HepG2 (cell line): ENCODE measurements at regions not wholly inside any gene's neighbourhood (a gene's known extent, or its start where the extent isn't known, plus 50 kb on each side); places are given as distances from the start of the nearest gene placed in this dataset.

Experiments
- ARHGAP35 ChIP-seq: sonication (generic); formaldehyde crosslinking; IDR thresholded peaks from 2 replicates; pipeline ENCODE4 v1.9.0; 2022; ENCODE audit warnings: mild to moderate bottlenecking, inconsistent platforms, moderate library complexity, missing genetic modification reagents, borderline replicate concordance
- POLR2A ChIP-seq, 2 experiments: IDR thresholded peaks; 2 replicates each; pipeline ENCODE4 v1.6.1; 2011; ENCODE audit warnings: low read depth in 2 of 2, low read length in 2 of 2, mild to moderate bottlenecking in 1 of 2, moderate library complexity in 1 of 2; ENCODE audit not compliant: insufficient read depth in 1 of 2
- RXRA ChIP-seq: sonication (generic); formaldehyde crosslinking; IDR thresholded peaks from 2 replicates; pipeline ENCODE4 v1.5.1; 2020; ENCODE audit warnings: missing genetic modification reagents
- SALL1 ChIP-seq: sonication (generic); formaldehyde crosslinking; IDR thresholded peaks from 2 replicates; pipeline ENCODE4 v1.8.0; 2022; ENCODE audit warnings: mild to moderate bottlenecking, missing genetic modification reagents
- U2AF2 ChIP-seq: fragments of 200-400 bp; formaldehyde crosslinking; IDR thresholded peaks from 2 replicates; pipeline ENCODE4 v1.6.1; 2017; ENCODE audit warnings: low read depth, mild to moderate bottlenecking, low read length
- ZBTB7A ChIP-seq: sonication (generic); formaldehyde crosslinking; IDR thresholded peaks from 2 replicates; pipeline ENCODE4 v1.8.0; 2022; ENCODE audit warnings: mild to moderate bottlenecking, missing genetic modification reagents
- ZNF136 ChIP-seq: sonication (generic); formaldehyde crosslinking; IDR thresholded peaks from 2 replicates; pipeline ENCODE4 v1.8.1; 2022; ENCODE audit warnings: low read depth, mild to moderate bottlenecking, moderate library complexity, missing genetic modification reagents
- ZNF205 ChIP-seq: IDR thresholded peaks from 2 replicates; pipeline ENCODE4 v1.6.1; 2018; ENCODE audit warnings: missing biosample characterization, missing genetic modification reagents
- ZNF619 ChIP-seq: sonication (generic); formaldehyde crosslinking; IDR thresholded peaks from 2 replicates; pipeline ENCODE4 v1.4.0; 2020; ENCODE audit warnings: mild to moderate bottlenecking, missing genetic modification reagents
- ZNF720 ChIP-seq: sonication (generic); formaldehyde crosslinking; IDR thresholded peaks from 2 replicates; pipeline ENCODE4 v1.4.0; 2020; ENCODE audit warnings: missing genetic modification reagents
- ZNF83 ChIP-seq: sonication (generic); formaldehyde crosslinking; IDR thresholded peaks from 2 replicates; pipeline ENCODE4 v1.4.0; 2020; ENCODE audit warnings: missing genetic modification reagents, mild to moderate bottlenecking, borderline replicate concordance
- TF ChIP-seq, protein P1 (sequence below): sonication (generic); formaldehyde crosslinking; IDR thresholded peaks from 2 replicates; pipeline ENCODE4 v1.4.0; 2020; ENCODE audit warnings: missing genetic modification reagents
- TF ChIP-seq, protein P2 (sequence below): sonication (generic); formaldehyde crosslinking; IDR thresholded peaks from 2 replicates; pipeline ENCODE4 v1.4.0; 2020; ENCODE audit warnings: missing genetic modification reagents
- TF ChIP-seq, protein P3 (sequence below): sonication (generic); formaldehyde crosslinking; IDR thresholded peaks from 2 replicates; pipeline ENCODE4 v1.5.1; 2020; ENCODE audit warnings: missing genetic modification reagents, mild to moderate bottlenecking, borderline replicate concordance
- TF ChIP-seq, protein P4 (sequence below): sonication (generic); formaldehyde crosslinking; IDR thresholded peaks from 2 replicates; pipeline ENCODE4 v1.5.0; 2020; ENCODE audit warnings: missing genetic modification reagents
- TF ChIP-seq, protein P5 (sequence below): sonication (generic); formaldehyde crosslinking; IDR thresholded peaks from 2 replicates; pipeline ENCODE4 v1.8.0; 2022; ENCODE audit warnings: missing genetic modification reagents, mild to moderate bottlenecking, inconsistent platforms, borderline replicate concordance
- TF ChIP-seq, protein P6 (sequence below): sonication (generic); formaldehyde crosslinking; IDR thresholded peaks from 2 replicates; pipeline ENCODE4 v1.4.0; 2020; ENCODE audit warnings: missing genetic modification reagents, borderline replicate concordance

DNA sequence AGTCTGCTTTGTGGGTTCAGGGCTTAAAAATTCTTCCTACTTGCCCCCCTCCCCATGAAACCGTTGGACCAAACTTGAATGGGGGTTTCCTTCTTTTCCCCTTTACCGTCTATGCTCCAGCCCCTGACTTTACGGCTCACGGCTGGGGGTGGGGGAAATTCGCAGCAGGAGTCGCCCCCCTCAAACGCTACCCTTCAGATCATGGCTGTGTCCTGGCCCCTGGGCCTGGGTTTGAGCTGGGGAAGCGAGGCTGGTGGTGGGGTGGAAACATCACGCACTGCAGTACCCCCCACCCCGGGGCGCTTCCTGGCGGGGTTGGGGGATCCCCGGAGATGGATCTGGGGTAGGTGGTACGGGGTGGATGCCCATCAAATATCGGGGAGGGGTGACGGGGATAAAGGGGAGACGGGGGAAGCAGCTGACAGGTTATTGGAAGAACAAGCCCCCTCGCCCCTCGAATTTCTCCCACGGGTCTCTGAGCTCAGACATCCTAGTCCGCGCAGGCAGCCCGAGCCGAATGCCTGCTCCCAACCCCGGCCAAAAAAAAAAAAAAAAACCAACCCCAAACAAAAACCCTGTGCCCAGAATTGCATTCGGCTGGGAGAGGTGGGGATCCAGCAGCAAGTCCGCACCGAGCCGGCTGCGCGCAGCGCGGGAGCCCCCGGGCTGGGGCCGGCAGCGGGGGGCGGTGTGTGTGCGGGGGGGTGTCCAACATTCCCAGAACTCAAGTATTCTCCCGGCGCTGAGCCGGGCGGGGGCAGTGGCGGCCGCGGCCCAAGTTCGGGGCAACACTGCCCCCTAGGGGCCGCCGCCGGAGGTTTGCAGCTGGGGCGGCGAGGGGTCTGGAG is 59.0 kb upstream of the ACOT11 start (continued):
- TF ChIP-seq, protein P1, sequence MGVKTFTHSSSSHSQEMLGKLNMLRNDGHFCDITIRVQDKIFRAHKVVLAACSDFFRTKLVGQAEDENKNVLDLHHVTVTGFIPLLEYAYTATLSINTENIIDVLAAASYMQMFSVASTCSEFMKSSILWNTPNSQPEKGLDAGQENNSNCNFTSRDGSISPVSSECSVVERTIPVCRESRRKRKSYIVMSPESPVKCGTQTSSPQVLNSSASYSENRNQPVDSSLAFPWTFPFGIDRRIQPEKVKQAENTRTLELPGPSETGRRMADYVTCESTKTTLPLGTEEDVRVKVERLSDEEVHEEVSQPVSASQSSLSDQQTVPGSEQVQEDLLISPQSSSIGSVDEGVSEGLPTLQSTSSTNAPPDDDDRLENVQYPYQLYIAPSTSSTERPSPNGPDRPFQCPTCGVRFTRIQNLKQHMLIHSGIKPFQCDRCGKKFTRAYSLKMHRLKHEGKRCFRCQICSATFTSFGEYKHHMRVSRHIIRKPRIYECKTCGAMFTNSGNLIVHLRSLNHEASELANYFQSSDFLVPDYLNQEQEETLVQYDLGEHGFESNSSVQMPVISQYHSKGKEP (CRISPR knock-in tag): no peak
- no peak for TF ChIP-seq U2AF2
- TF ChIP-seq ZNF720 (CRISPR knock-in tag): no peak
- TF ChIP-seq, protein P2, sequence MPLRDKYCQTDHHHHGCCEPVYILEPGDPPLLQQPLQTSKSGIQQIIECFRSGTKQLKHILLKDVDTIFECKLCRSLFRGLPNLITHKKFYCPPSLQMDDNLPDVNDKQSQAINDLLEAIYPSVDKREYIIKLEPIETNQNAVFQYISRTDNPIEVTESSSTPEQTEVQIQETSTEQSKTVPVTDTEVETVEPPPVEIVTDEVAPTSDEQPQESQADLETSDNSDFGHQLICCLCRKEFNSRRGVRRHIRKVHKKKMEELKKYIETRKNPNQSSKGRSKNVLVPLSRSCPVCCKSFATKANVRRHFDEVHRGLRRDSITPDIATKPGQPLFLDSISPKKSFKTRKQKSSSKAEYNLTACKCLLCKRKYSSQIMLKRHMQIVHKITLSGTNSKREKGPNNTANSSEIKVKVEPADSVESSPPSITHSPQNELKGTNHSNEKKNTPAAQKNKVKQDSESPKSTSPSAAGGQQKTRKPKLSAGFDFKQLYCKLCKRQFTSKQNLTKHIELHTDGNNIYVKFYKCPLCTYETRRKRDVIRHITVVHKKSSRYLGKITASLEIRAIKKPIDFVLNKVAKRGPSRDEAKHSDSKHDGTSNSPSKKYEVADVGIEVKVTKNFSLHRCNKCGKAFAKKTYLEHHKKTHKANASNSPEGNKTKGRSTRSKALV (CRISPR knock-in tag): 0 out of 2 replicates have a peak, but pooled peaks have one; percentile 35
- TF ChIP-seq ARHGAP35 (CRISPR knock-in tag): no peak
- peak; percentile 50; the same call in 1 of the 2 replicates for TF ChIP-seq SALL1 (CRISPR knock-in tag)
- TF ChIP-seq, protein P3, sequence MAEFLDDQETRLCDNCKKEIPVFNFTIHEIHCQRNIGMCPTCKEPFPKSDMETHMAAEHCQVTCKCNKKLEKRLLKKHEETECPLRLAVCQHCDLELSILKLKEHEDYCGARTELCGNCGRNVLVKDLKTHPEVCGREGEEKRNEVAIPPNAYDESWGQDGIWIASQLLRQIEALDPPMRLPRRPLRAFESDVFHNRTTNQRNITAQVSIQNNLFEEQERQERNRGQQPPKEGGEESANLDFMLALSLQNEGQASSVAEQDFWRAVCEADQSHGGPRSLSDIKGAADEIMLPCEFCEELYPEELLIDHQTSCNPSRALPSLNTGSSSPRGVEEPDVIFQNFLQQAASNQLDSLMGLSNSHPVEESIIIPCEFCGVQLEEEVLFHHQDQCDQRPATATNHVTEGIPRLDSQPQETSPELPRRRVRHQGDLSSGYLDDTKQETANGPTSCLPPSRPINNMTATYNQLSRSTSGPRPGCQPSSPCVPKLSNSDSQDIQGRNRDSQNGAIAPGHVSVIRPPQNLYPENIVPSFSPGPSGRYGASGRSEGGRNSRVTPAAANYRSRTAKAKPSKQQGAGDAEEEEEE: no peak
- no peak for TF ChIP-seq ZNF619 (CRISPR knock-in tag)
- TF ChIP-seq RXRA (CRISPR knock-in tag): no peak
- TF ChIP-seq ZNF83 (CRISPR knock-in tag): no peak
- TF ChIP-seq, protein P4, sequence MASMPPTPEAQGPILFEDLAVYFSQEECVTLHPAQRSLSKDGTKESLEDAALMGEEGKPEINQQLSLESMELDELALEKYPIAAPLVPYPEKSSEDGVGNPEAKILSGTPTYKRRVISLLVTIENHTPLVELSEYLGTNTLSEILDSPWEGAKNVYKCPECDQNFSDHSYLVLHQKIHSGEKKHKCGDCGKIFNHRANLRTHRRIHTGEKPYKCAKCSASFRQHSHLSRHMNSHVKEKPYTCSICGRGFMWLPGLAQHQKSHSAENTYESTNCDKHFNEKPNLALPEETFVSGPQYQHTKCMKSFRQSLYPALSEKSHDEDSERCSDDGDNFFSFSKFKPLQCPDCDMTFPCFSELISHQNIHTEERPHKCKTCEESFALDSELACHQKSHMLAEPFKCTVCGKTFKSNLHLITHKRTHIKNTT: no peak
- TF ChIP-seq, protein P5, sequence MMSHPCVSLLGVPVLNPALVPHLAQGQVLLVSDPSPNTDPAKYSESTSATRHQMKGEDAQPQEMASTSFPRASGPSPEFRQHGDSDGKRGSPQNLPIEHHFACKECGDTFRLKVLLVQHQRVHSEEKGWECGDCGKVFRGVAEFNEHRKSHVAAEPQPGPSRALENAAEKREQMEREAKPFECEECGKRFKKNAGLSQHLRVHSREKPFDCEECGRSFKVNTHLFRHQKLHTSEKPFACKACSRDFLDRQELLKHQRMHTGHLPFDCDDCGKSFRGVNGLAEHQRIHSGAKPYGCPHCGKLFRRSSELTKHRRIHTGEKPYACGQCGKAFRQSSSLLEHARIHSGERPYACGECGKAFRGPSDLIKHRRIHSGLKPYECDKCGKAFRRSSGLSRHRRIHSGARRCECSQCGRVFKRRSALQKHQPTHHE (CRISPR knock-in tag): no peak
- TF ChIP-seq ZNF136: no peak
- no peak for TF ChIP-seq POLR2A (IDR thresholded peaks at IDR 0.05; ENCODE audit: insufficient read depth in 1 of 2, low read depth in 2 of 2, low read length in 2 of 2)
- TF ChIP-seq, protein P6, sequence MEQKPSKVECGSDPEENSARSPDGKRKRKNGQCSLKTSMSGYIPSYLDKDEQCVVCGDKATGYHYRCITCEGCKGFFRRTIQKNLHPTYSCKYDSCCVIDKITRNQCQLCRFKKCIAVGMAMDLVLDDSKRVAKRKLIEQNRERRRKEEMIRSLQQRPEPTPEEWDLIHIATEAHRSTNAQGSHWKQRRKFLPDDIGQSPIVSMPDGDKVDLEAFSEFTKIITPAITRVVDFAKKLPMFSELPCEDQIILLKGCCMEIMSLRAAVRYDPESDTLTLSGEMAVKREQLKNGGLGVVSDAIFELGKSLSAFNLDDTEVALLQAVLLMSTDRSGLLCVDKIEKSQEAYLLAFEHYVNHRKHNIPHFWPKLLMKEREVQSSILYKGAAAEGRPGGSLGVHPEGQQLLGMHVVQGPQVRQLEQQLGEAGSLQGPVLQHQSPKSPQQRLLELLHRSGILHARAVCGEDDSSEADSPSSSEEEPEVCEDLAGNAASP (CRISPR knock-in tag): 0 out of 2 replicates have a peak, but pooled peaks have one; percentile 47
- TF ChIP-seq ZBTB7A: no peak
- TF ChIP-seq ZNF205 (CRISPR knock-in tag): no peak
